HepG2 (cell line): ENCODE measurements at regions not wholly inside any gene's neighbourhood (a gene's known extent, or its start where the extent isn't known, plus 50 kb on each side); places are given as distances from the start of the nearest gene placed in this dataset.

Experiments
- ATAC-seq: fragments of 200-7000 bp; cut with Tn5 transposase; 3 replicates; pipeline ENCODE4 v1.9.1; 2020; ENCODE audit warnings: mild to moderate bottlenecking, moderate library complexity
- BruUV-seq: library from RNA; stranded (reverse); fragments of 400-500 nt; replicated peaks from 2 replicates; lab custom pipeline; 2021; lab: Mats Ljungman, UMichigan
- CTCF ChIA-PET: fragments of 300-600 bp; formaldehyde crosslinking; extraction: SDS; loops from one replicate; lab custom pipeline; 2021; ENCODE audit warnings: low total read pairs, inconsistent platforms, low intra/inter-chr PET ratio; lab: Yijun Ruan, JAX
- POLR2A ChIA-PET: fragments of 350-600 bp; sonication (Branson Sonifier 250); formaldehyde crosslinking; loops from one replicate; lab custom pipeline; 2020; ENCODE audit warnings: antibody characterized with exemption, inconsistent platforms; lab: Yijun Ruan, JAX
- DNase-seq: peaks from one replicate; pipeline ENCODE4 v3.0.0-alpha.2; 2015; ENCODE audit warnings: low spot score
- FAIRE-seq: peaks from 3 replicates; lab custom pipeline; 2011; peaks lifted over from hg19 to GRCh38; lab: Jason Lieb, UNC
- H2AFZ ChIP-seq: one replicate; pipeline ENCODE4 v1.6.1; 2011; ENCODE audit warnings: low read length, inconsistent platforms
- H3K27ac ChIP-seq: fragments of 300-600 bp; 3 replicates; pipeline ENCODE4 v1.8.0; 2011; ENCODE audit warnings: mixed run types, mild to moderate bottlenecking, mixed read lengths, low read length, inconsistent platforms; ENCODE audit not compliant: insufficient read depth; ENCODE audit errors: extremely low read length
- H3K27me3 ChIP-seq, 2 experiments: fragments of 200-600 bp in 1 of 2; 2 replicates in 1 of 2; 3 replicates in 1 of 2; pipeline versions ENCODE4 v1.6.0 to v1.8.0; 2011; ENCODE audit warnings: low read length in 2 of 2, mild to moderate bottlenecking in 2 of 2, moderate library complexity in 2 of 2, inconsistent platforms in 1 of 2; ENCODE audit not compliant: insufficient read depth in 2 of 2, control insufficient read depth in 1 of 2
- H3K36me3 ChIP-seq, 2 experiments: fragments of 200-600 bp in 1 of 2; replicated peaks in 1 of 2; 2 replicates in 1 of 2; 3 replicates in 1 of 2; pipeline versions ENCODE4 v1.5.1 to v1.8.0; 2011; ENCODE audit warnings: low read length in 2 of 2, inconsistent platforms in 1 of 2; ENCODE audit not compliant: insufficient read depth in 2 of 2, control insufficient read depth in 1 of 2
- H3K4me1 ChIP-seq: 2 replicates; pipeline ENCODE4 v1.5.1; 2012; ENCODE audit warnings: low read length, inconsistent platforms; ENCODE audit not compliant: insufficient read depth
- H3K4me2 ChIP-seq: 2 replicates; pipeline ENCODE4 v1.6.0; 2011; ENCODE audit warnings: low read depth, low read length, inconsistent platforms
- H3K4me3 ChIP-seq, 3 experiments: fragments of 200-600 bp in 1 of 3; sonication (generic), shearing (Covaris generic) in 1 of 3; replicated peaks in 1 of 3; 2 replicates each; pipeline ENCODE4 v1.5.1; 2011 to 2016; ENCODE audit warnings: low read length in 3 of 3, inconsistent platforms in 2 of 3, low read depth in 2 of 3, mild to moderate bottlenecking in 2 of 3, control low read depth in 1 of 3, mixed read lengths in 1 of 3; ENCODE audit not compliant: insufficient read depth in 1 of 3
- H3K79me2 ChIP-seq: one replicate; pipeline ENCODE4 v1.6.1; 2011; ENCODE audit warnings: low read length, inconsistent platforms; ENCODE audit not compliant: insufficient read depth
- H3K9ac ChIP-seq: 2 replicates; pipeline ENCODE4 v1.6.0; 2011; ENCODE audit warnings: mild to moderate bottlenecking, low read depth, low read length, inconsistent platforms; ENCODE audit not compliant: insufficient read depth
- H3K9me3 ChIP-seq: 2 replicates; pipeline ENCODE4 v1.5.1; 2012; ENCODE audit warnings: mild to moderate bottlenecking, low read length
- H4K20me1 ChIP-seq: 2 replicates; pipeline ENCODE4 v1.6.0; 2011; ENCODE audit warnings: inconsistent platforms, mild to moderate bottlenecking, low read length, moderate library complexity; ENCODE audit not compliant: insufficient read depth
- CEBPB ChIP-seq: IDR thresholded peaks from 2 replicates; pipeline ENCODE4 v1.6.1; 2011; ENCODE audit warnings: low read depth, low read length, improper control_type of control experiment, borderline replicate concordance
- THYN1 ChIP-seq: sonication (generic); formaldehyde crosslinking; IDR thresholded peaks from 2 replicates; pipeline ENCODE4 v1.8.1; 2023; ENCODE audit warnings: low read depth, mild to moderate bottlenecking, moderate library complexity, missing genetic modification reagents, borderline replicate concordance
- ZNF709 ChIP-seq: sonication (generic); formaldehyde crosslinking; IDR thresholded peaks from 2 replicates; pipeline ENCODE4 v1.5.0; 2020; ENCODE audit warnings: mild to moderate bottlenecking, missing genetic modification reagents
- WGBS: methylation state at CpG from one replicate; pipeline ENCODE4 v1.1.6; 2017; ENCODE audit warnings: low lambda C conversion rate; 5-methylcytosine and 5-hydroxymethylcytosine counted together
- in situ Hi-C: cut with HindIII; loops from 2 replicates; pipeline ENCODE4 v1.10.0; 2017; ENCODE audit warnings: low pct_unique_long_range_greater_than_20kb; ENCODE audit not compliant: extremely low pct_ligation_motif_present
- intact Hi-C: fragments of 100-400 bp; cut with micrococcal nuclease; formaldehyde crosslinking; loops from one replicate; pipeline ENCODE4 v1.10.0; 2022; ENCODE audit not compliant: unreplicated experiment

DNA sequence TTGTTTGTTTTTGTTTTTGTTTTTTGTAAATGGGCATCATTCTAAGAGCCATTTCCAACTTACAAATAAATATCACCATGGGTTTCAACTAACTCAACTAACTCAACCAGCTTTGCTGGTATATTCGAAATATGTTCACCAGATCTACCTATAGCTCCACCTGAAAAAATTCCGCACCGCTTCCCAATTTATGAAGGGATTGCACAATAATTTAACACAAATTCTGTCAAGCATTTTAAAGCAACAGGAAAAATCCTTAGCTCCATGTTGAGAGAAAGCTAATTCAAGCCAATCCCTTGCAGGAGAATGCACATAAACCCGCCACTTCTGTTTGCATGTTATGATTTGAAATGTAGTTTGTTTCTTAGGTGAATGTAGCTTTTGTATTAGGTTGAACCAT lies 417.8 kb downstream of the EFNB2 start:
- TF ChIP-seq ZNF709 (CRISPR knock-in tag), result no peak
- TF ChIP-seq CEBPB, result peak; percentile 33; the same call in 1 of the 2 replicates
- Histone ChIP-seq H3K27ac (no peak overlapping the region), H3K4me2 (no peak overlapping the region), H2AFZ (no peak overlapping the region), H4K20me1 (no peaks in the 10 kb centered on the region), H3K9me3 (no peaks in the 10 kb centered on the region), H3K9ac (no peak overlapping the region), H3K36me3 (no peaks in the 10 kb centered on the region), H3K4me3 (no peak overlapping the region), H3K4me1 (no peaks in the 10 kb centered on the region), H3K79me2 (no peaks in the 10 kb centered on the region), H3K27me3 (no peaks in the 10 kb centered on the region)
- no TSS peak for BruUV-seq
- ATAC-seq, result no peak
- intact Hi-C loops, result no loop called here
- no peak for DNase-seq
- FAIRE-seq, result no peak
- POLR2A ChIA-PET, result no interaction called here
- 30% methylated on average over 4 of the region's 4 CpGs for WGBS
- CTCF ChIA-PET, result no interaction called here
- in situ Hi-C loops, result no loop called here

DNA sequence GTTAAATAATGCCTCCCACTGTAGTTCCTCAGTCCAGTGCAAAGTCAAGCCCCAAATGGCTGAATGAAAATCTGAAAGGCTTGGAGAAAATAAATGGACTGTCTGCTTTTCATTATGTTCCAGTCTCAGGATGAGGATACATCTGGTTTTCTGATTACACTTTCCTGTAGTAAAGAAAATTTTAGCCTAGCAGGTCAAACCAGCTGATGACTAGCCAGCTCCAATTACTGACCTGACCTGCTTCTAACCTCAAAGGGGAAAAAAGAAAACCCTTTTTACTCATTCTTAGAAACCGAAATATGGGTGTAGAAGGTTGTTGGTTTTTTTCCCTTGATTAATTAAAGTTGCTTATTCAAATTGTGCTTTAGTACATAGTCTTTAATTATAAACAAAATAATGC lies 418.4 kb downstream of the EFNB2 start:
- no peak for TF ChIP-seq THYN1
- in situ Hi-C loops (no loop called here), intact Hi-C loops (no loop called here)
- H3K79me2 ChIP-seq, result no peaks in the 10 kb centered on the region
- FAIRE-seq, result no peak
- no peaks in the 10 kb centered on the region for H3K9me3 ChIP-seq
- ATAC-seq, result no peak
- 3% methylated on average over 1 of the region's 1 CpG for WGBS
- H3K9ac ChIP-seq, result no peak overlapping the region
- no peak overlapping the region for H3K4me2 ChIP-seq
- H3K36me3 ChIP-seq, result no peaks in the 10 kb centered on the region
- no TSS peak for BruUV-seq
- H4K20me1 ChIP-seq, result no peaks in the 10 kb centered on the region
- ChIA-PET CTCF (no interaction called here), POLR2A (no interaction called here)
- H2AFZ ChIP-seq, result no peak overlapping the region
- DNase-seq, result no peak
- H3K4me1 ChIP-seq, result no peaks in the 10 kb centered on the region
- no peak overlapping the region for H3K27ac ChIP-seq
- no peaks in the 10 kb centered on the region for H3K27me3 ChIP-seq
- H3K4me3 ChIP-seq, result no peak overlapping the region
